Hematopoietic multipotent progenitor cell (in vitro differentiated cells): ENCODE measurements at regions not wholly inside any gene's neighbourhood (a gene's known extent, or its start where the extent isn't known, plus 50 kb on each side); places are given as distances from the start of the nearest gene placed in this dataset.

Experiments
- DNase-seq, 3 donors: peaks; one replicate each; pipeline ENCODE4 v3.0.0-alpha.2; 2011 to 2015; ENCODE audit warnings: low read depth in 2 of 3, low spot score in 2 of 3

DNA sequence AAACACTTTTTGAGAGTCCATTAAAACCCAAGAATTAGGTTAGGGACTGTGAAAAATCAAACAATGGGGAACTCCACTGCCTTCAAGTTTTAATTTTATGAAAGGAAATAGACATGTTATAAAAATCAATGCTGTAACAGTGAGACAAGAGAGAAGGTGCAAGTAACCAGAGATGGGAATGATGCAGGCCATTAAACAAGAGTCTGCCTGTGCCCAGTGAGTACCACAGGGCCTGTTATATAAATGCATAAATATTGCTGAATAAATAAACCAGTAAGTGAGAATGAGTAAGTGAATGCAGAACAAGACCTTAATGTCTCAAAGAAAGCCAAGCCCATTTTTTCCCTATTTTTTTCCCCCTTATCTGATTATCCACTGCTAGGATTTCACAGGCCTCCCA lies 53.3 kb upstream of the BMP2K start:
- no peak for DNase-seq
